IMR-90 (cell line): ENCODE measurements at regions not wholly inside any gene's neighbourhood (a gene's known extent, or its start where the extent isn't known, plus 50 kb on each side); places are given as distances from the start of the nearest gene placed in this dataset.

Source experiments
- ATAC-seq: fragments of 200-7000 bp; cut with Tn5 transposase; 2 replicates; pipeline ENCODE4 v1.9.1; 2020; ENCODE audit warnings: low read depth, mild to moderate bottlenecking, moderate library complexity
- BruUV-seq: library from RNA; stranded (reverse); fragments of 400-500 nt; replicated peaks from 2 replicates; lab custom pipeline; 2021; lab: Mats Ljungman, UMichigan
- CTCF ChIA-PET: fragments of 300-600 bp; formaldehyde crosslinking; extraction: SDS; loops from one replicate; lab custom pipeline; 2021; ENCODE audit warnings: antibody characterized with exemption; lab: Yijun Ruan, JAX
- POLR2A ChIA-PET: fragments of 300-600 bp; sonication (Branson Sonifier 250); formaldehyde crosslinking; loops from one replicate; lab custom pipeline; 2022; ENCODE audit warnings: antibody characterized with exemption; ENCODE audit not compliant: unreplicated experiment; lab: Charles Lee
- DNase-seq: peaks from one replicate; pipeline ENCODE4 v3.0.0; 2013
- H2AFZ ChIP-seq: replicated peaks from 2 replicates; pipeline ENCODE3; 2013; ENCODE audit warnings: low read length, mild to moderate bottlenecking; ENCODE audit not compliant: poor library complexity
- H2AK5ac ChIP-seq: 2 replicates; pipeline ENCODE4 v1.6.1; 2013; ENCODE audit warnings: low read depth, low read length, inconsistent platforms
- H2AK9ac ChIP-seq: replicated peaks from 2 replicates; pipeline ENCODE3; 2013; ENCODE audit warnings: mild to moderate bottlenecking, low read depth, low read length, moderate library complexity; ENCODE audit not compliant: poor library complexity
- H2BK120ac ChIP-seq: 2 replicates; pipeline ENCODE4 v1.6.1; 2013; ENCODE audit warnings: low read depth, low read length, inconsistent platforms
- H2BK15ac ChIP-seq: 3 replicates; pipeline ENCODE4 v1.6.1; 2013; ENCODE audit warnings: low read depth, low read length, inconsistent platforms
- H2BK20ac ChIP-seq: 2 replicates; pipeline ENCODE4 v1.6.1; 2013; ENCODE audit warnings: low read depth, mild to moderate bottlenecking, inconsistent platforms, low read length, moderate library complexity
- H2BK5ac ChIP-seq: 2 replicates; pipeline ENCODE4 v1.6.1; 2013; ENCODE audit warnings: mild to moderate bottlenecking, low read depth, low read length, inconsistent platforms; ENCODE audit not compliant: poor library complexity, severe bottlenecking
- H3K14ac ChIP-seq: replicated peaks from 2 replicates; pipeline ENCODE4 v1.6.1; 2013; ENCODE audit warnings: low read depth, low read length, inconsistent platforms
- H3K18ac ChIP-seq: 2 replicates; pipeline ENCODE4 v1.6.1; 2013; ENCODE audit warnings: low read depth, low read length, control low read depth
- H3K23ac ChIP-seq: 2 replicates; pipeline ENCODE4 v1.6.1; 2013; ENCODE audit warnings: low read depth, low read length, inconsistent platforms
- H3K27ac ChIP-seq: 2 replicates; pipeline ENCODE4 v1.5.1; 2013; ENCODE audit warnings: mild to moderate bottlenecking, control low read depth, low read length; ENCODE audit not compliant: insufficient read depth
- H3K27me3 ChIP-seq: 2 replicates; pipeline ENCODE4 v1.6.1; 2013; ENCODE audit warnings: low read length; ENCODE audit not compliant: control insufficient read depth, insufficient read depth
- H3K36me3 ChIP-seq: 2 replicates; pipeline ENCODE4 v1.6.1; 2013; ENCODE audit warnings: low read length, mixed read lengths; ENCODE audit not compliant: control insufficient read depth, insufficient read depth
- H3K4ac ChIP-seq: 2 replicates; pipeline ENCODE4 v1.6.1; 2013; ENCODE audit warnings: low read depth, low read length, inconsistent platforms
- H3K4me1 ChIP-seq: 2 replicates; pipeline ENCODE4 v1.6.1; 2013; ENCODE audit warnings: low read length, mixed read lengths; ENCODE audit not compliant: control insufficient read depth, insufficient read depth
- H3K4me2 ChIP-seq: 2 replicates; pipeline ENCODE4 v1.6.1; 2013; ENCODE audit warnings: low read depth, mild to moderate bottlenecking, control low read depth, low read length, moderate library complexity
- H3K4me3 ChIP-seq: 2 replicates; pipeline ENCODE4 v1.5.1; 2013; ENCODE audit warnings: low read depth, mild to moderate bottlenecking, control low read depth, low read length, moderate library complexity; ENCODE audit not compliant: insufficient read depth
- H3K56ac ChIP-seq: 2 replicates; pipeline ENCODE4 v1.6.1; 2013; ENCODE audit warnings: low read length, inconsistent platforms; ENCODE audit not compliant: insufficient read depth; ENCODE audit errors: extremely low read depth
- H3K79me1 ChIP-seq, 2 experiments: 2 replicates each; pipeline ENCODE4 v1.6.1; 2013; ENCODE audit warnings: low read length in 2 of 2, inconsistent platforms in 1 of 2, low read depth in 1 of 2
- H3K9ac ChIP-seq: 2 replicates; pipeline ENCODE4 v1.6.1; 2013; ENCODE audit warnings: low read depth, low read length, control low read depth
- H3K9me1 ChIP-seq: 2 replicates; pipeline ENCODE4 v1.6.1; 2013; ENCODE audit warnings: low read length, inconsistent platforms; ENCODE audit not compliant: insufficient read depth
- H3K9me3 ChIP-seq: 2 replicates; pipeline ENCODE4 v1.6.1; 2013; ENCODE audit warnings: low read length; ENCODE audit not compliant: control insufficient read depth, insufficient read depth
- H4K20me1 ChIP-seq: 2 replicates; pipeline ENCODE4 v1.6.1; 2013; ENCODE audit warnings: low read length, inconsistent platforms; ENCODE audit not compliant: insufficient read depth
- H4K5ac ChIP-seq: 2 replicates; pipeline ENCODE4 v1.6.1; 2013; ENCODE audit warnings: mild to moderate bottlenecking, low read depth, low read length, control low read depth
- H4K8ac ChIP-seq, 2 experiments: 2 replicates each; pipeline ENCODE4 v1.6.1; 2013; ENCODE audit warnings: low read depth in 2 of 2, low read length in 2 of 2, control low read depth in 1 of 2, inconsistent platforms in 1 of 2
- H4K91ac ChIP-seq: 2 replicates; pipeline ENCODE4 v1.6.1; 2013; ENCODE audit warnings: low read depth, low read length, inconsistent platforms; ENCODE audit not compliant: insufficient read depth
- CEBPB ChIP-seq: IDR thresholded peaks from 2 replicates; pipeline ENCODE4 v1.6.1; 2012; ENCODE audit warnings: low read depth, low read length, improper control_type of control experiment
- CHD1 ChIP-seq: IDR thresholded peaks from 2 replicates; pipeline ENCODE4 v1.6.1; 2012; ENCODE audit warnings: low read depth, low read length, improper control_type of control experiment
- MXI1 ChIP-seq: IDR thresholded peaks from 2 replicates; pipeline ENCODE4 v1.6.1; 2012; ENCODE audit warnings: low read depth, mild to moderate bottlenecking, low read length, moderate library complexity, borderline replicate concordance
- dilution Hi-C: fragments of 300-500 bp; cut with HindIII; formaldehyde crosslinking; loops from one replicate; pipeline ENCODE4 v1.14.3; 2018; ENCODE audit warnings: low sequenced_read_pairs; ENCODE audit not compliant: unreplicated experiment
- in situ Hi-C: fragments of 300-500 bp; cut with MboI; formaldehyde crosslinking; loops from 3 replicates; pipeline ENCODE4 v1.14.3; 2019; ENCODE audit warnings: low sequenced_read_pairs, inconsistent platforms, mixed read lengths
- intact Hi-C: fragments of 100-400 bp; cut with micrococcal nuclease; formaldehyde crosslinking; loops from 2 replicates; pipeline ENCODE4 v1.10.0; 2022
- TF ChIP-seq, protein P1 (sequence below): fragments of 150-350 bp; IDR thresholded peaks from 2 replicates; pipeline ENCODE4 v1.6.1; 2017; ENCODE audit warnings: mild to moderate bottlenecking, antibody characterized with exemption, low read length, low read depth

DNA sequence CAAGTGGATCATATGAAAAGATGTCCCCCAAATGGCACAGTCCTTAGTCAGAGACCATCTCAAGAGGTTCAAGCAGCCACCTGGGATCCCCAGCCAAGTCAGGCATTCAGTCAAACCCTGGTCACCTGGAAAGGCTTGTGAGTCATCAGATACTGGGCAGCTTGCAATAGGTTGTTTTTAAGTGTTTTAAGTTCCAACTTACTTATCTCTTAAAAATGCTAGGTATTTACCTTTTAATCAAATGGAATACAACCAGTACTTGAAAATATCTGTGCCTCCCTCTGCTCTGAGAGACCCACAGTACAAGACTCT, 262.2 kb downstream of the WDR11 start:
- Histone ChIP-seq H3K27me3 (no peaks in the 10 kb centered on the region), H3K23ac (no peak overlapping the region), H2BK5ac (no peak overlapping the region), H2BK15ac (no peak overlapping the region), H3K4me3 (no peak overlapping the region), H3K14ac (no peak overlapping the region), H3K4me1 (no peaks in the 10 kb centered on the region), H2AK5ac (no peak overlapping the region), H2BK120ac (no peak overlapping the region), H4K5ac (no peak overlapping the region), H3K9ac (no peak overlapping the region), H3K36me3 (no peaks in the 10 kb centered on the region), H3K4me2 (no peak overlapping the region), H4K20me1 (no peaks in the 10 kb centered on the region), H3K27ac (no peak overlapping the region), H3K9me1 (no peaks in the 10 kb centered on the region), H4K8ac (no peak overlapping the region), H3K18ac (no peak overlapping the region), H3K56ac (no peak overlapping the region), H3K79me1 (no peaks in the 10 kb centered on the region), H2AK9ac (no peak overlapping the region), H2BK20ac (no peak overlapping the region), H4K91ac (no peak overlapping the region), H2AFZ (no peak overlapping the region), H3K4ac (no peak overlapping the region), H3K9me3 (peaks cover 17% of the 10 kb centered on the region)
- CTCF ChIA-PET = no interaction called here
- TF ChIP-seq CEBPB (no peak), MXI1 (no peak), CHD1 (no peak)
- TF ChIP-seq, protein P1, sequence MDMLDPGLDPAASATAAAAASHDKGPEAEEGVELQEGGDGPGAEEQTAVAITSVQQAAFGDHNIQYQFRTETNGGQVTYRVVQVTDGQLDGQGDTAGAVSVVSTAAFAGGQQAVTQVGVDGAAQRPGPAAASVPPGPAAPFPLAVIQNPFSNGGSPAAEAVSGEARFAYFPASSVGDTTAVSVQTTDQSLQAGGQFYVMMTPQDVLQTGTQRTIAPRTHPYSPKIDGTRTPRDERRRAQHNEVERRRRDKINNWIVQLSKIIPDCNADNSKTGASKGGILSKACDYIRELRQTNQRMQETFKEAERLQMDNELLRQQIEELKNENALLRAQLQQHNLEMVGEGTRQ = no peak
- in situ Hi-C loops = no loop called here
- intact Hi-C loops = no loop called here
- no TSS peak for BruUV-seq
- DNase-seq = no peak
- POLR2A ChIA-PET = no interaction called here
- dilution Hi-C loops = no loop called here
- ATAC-seq = no peak
